Endothelial cell of umbilical vein (primary cell): ENCODE measurements at regions not wholly inside any gene's neighbourhood (a gene's known extent, or its start where the extent isn't known, plus 50 kb on each side); places are given as distances from the start of the nearest gene placed in this dataset.

Source experiments
- BruUV-seq: library from RNA; stranded (reverse); fragments of 400-500 nt; replicated peaks from 2 replicates; lab custom pipeline; 2021; lab: Mats Ljungman, UMichigan
- CTCF ChIA-PET: fragments of 300-600, 350-600 bp; sonication (Branson Sonifier 250); formaldehyde crosslinking; loops from one replicate; lab custom pipeline; 2021; ENCODE audit warnings: antibody characterized with exemption, inconsistent platforms; lab: Charles Lee
- POLR2A ChIA-PET: fragments of 300-600, 350-600 bp; sonication (Branson Sonifier 250); formaldehyde crosslinking; loops from one replicate; lab custom pipeline; 2021; ENCODE audit warnings: antibody characterized with exemption, inconsistent platforms; lab: Charles Lee
- DNase-seq: peaks from one replicate; pipeline ENCODE4 v3.0.0-alpha.2; 2011; ENCODE audit warnings: low read depth, low spot score
- FAIRE-seq: peaks from 2 replicates; lab custom pipeline; 2011; peaks lifted over from hg19 to GRCh38; lab: Jason Lieb, UNC
- H2AFZ ChIP-seq: 2 replicates; pipeline ENCODE4 v1.6.0; 2012; ENCODE audit warnings: low read depth, low read length, control low read depth, inconsistent platforms
- H3K27ac ChIP-seq: 2 replicates; pipeline ENCODE4 v1.5.1; 2011; ENCODE audit warnings: low read depth, mild to moderate bottlenecking, control low read depth, low read length, moderate library complexity; ENCODE audit not compliant: insufficient read depth
- H3K27me3 ChIP-seq, 2 experiments: 2 replicates each; pipeline versions ENCODE4 v1.6.0 to v1.6.1; 2011; ENCODE audit warnings: low read length in 2 of 2, mixed read lengths in 1 of 2; ENCODE audit not compliant: control insufficient read depth in 2 of 2, insufficient read depth in 2 of 2
- H3K36me3 ChIP-seq, 2 experiments: 2 replicates in 1 of 2; 3 replicates in 1 of 2; pipeline ENCODE4 v1.5.1; 2011; ENCODE audit warnings: low read length in 2 of 2, mild to moderate bottlenecking in 1 of 2, moderate library complexity in 1 of 2; ENCODE audit not compliant: control insufficient read depth in 2 of 2, insufficient read depth in 2 of 2; ENCODE audit errors: extremely low read depth in 1 of 2
- H3K4me1 ChIP-seq: 3 replicates; pipeline ENCODE4 v1.5.1; 2011; ENCODE audit warnings: mild to moderate bottlenecking, low read length; ENCODE audit not compliant: control insufficient read depth, insufficient read depth; ENCODE audit errors: extremely low read depth
- H3K4me2 ChIP-seq: 2 replicates; pipeline ENCODE4 v1.6.1; 2011; ENCODE audit warnings: low read length, control low read depth, mixed read lengths; ENCODE audit not compliant: insufficient read depth
- H3K4me3 ChIP-seq, 3 experiments: fragments of 200-600 bp in 1 of 3; sonication (generic), shearing (Covaris generic) in 1 of 3; replicated peaks in 1 of 3; 2 replicates each; pipeline ENCODE4 v1.5.1; 2011 to 2016; ENCODE audit warnings: control low read depth in 3 of 3, low read length in 3 of 3, mild to moderate bottlenecking in 2 of 3, inconsistent platforms in 1 of 3, low read depth in 1 of 3, moderate library complexity in 1 of 3; ENCODE audit not compliant: insufficient read depth in 1 of 3
- H3K79me2 ChIP-seq: 2 replicates; pipeline ENCODE4 v1.6.0; 2012; ENCODE audit warnings: low read length, inconsistent platforms; ENCODE audit not compliant: control insufficient read depth, insufficient read depth
- H3K9ac ChIP-seq: replicated peaks from 2 replicates; pipeline ENCODE3; 2011; ENCODE audit warnings: low read length, control low read depth; ENCODE audit not compliant: insufficient read depth; ENCODE audit errors: extremely low read depth
- H3K9me1 ChIP-seq: replicated peaks from 3 replicates; pipeline ENCODE4 v1.6.0; 2011; ENCODE audit warnings: mild to moderate bottlenecking, low read length; ENCODE audit not compliant: control insufficient read depth, insufficient read depth; ENCODE audit errors: extremely low read depth
- H3K9me3 ChIP-seq: replicated peaks from 2 replicates; pipeline ENCODE4 v1.5.1; 2012; ENCODE audit warnings: low read length, inconsistent platforms; ENCODE audit not compliant: control insufficient read depth, insufficient read depth
- H4K20me1 ChIP-seq: replicated peaks from 2 replicates; pipeline ENCODE3; 2011; ENCODE audit warnings: mild to moderate bottlenecking, low read length; ENCODE audit not compliant: control insufficient read depth, insufficient read depth; ENCODE audit errors: extremely low read depth
- CTCF ChIP-seq, 2 donors: IDR thresholded peaks; 1 replicate in 1 of 2; 2 replicates in 1 of 2; pipeline ENCODE4 v1.5.1; 2011; ENCODE audit warnings: low read length in 2 of 2, mild to moderate bottlenecking in 2 of 2, moderate library complexity in 2 of 2, control low read depth in 1 of 2, inconsistent platforms in 1 of 2, low read depth in 1 of 2; ENCODE audit not compliant: insufficient read depth in 1 of 2; ENCODE audit errors: extremely low read depth in 1 of 2
- EZH2 ChIP-seq: IDR thresholded peaks from 2 replicates; pipeline ENCODE4 v1.6.1; 2012; ENCODE audit warnings: borderline replicate concordance, low read depth, mild to moderate bottlenecking, moderate library complexity, low read length, inconsistent platforms; ENCODE audit not compliant: severe bottlenecking
- FOS ChIP-seq: IDR thresholded peaks from 2 replicates; pipeline ENCODE4 v1.6.1; 2011; ENCODE audit warnings: mild to moderate bottlenecking, low read length, moderate library complexity, borderline replicate concordance; ENCODE audit not compliant: insufficient read depth
- GATA2 ChIP-seq: IDR thresholded peaks from 2 replicates; pipeline ENCODE4 v1.7.0; 2011; ENCODE audit warnings: low read depth, mild to moderate bottlenecking, moderate library complexity, mixed read lengths, low read length; ENCODE audit not compliant: insufficient read length, insufficient read depth
- JUN ChIP-seq: IDR thresholded peaks from 2 replicates; pipeline ENCODE4 v1.6.1; 2011; ENCODE audit warnings: borderline replicate concordance, low read depth; ENCODE audit not compliant: insufficient read length, insufficient read depth
- MAX ChIP-seq: IDR thresholded peaks from 2 replicates; pipeline ENCODE4 v1.6.1; 2011; ENCODE audit not compliant: insufficient read depth, insufficient read length
- MYC ChIP-seq: IDR thresholded peaks from one replicate; pipeline ENCODE4 v1.6.1; 2011; ENCODE audit warnings: mild to moderate bottlenecking, low read depth, low read length
- POLR2A ChIP-seq: IDR thresholded peaks from 2 replicates; pipeline ENCODE4 v1.6.1; 2012; ENCODE audit warnings: low read depth, mild to moderate bottlenecking, control low read depth, low read length
- POLR2AphosphoS5 ChIP-seq: IDR thresholded peaks from 2 replicates; pipeline ENCODE4 v1.6.1; 2012; ENCODE audit warnings: low read depth, mild to moderate bottlenecking, control low read depth, low read length, moderate library complexity; ENCODE audit not compliant: insufficient read depth
- dilution Hi-C: fragments of 300-500 bp; cut with MboI; formaldehyde crosslinking; loops from one replicate; pipeline ENCODE4 v1.15.0; 2019; ENCODE audit warnings: low sequenced_read_pairs; ENCODE audit not compliant: extremely low pct_ligation_motif_present
- intact Hi-C: fragments of 100-400 bp; cut with micrococcal nuclease; formaldehyde crosslinking; loops from one replicate; pipeline ENCODE4 v1.10.0; 2022

GRCh38 chr6:16049168-16049567 lies 79.7 kb upstream of the MYLIP start:
- DNase-seq, result no peak
- BruUV-seq, result no TSS peak
- Histone ChIP-seq H3K36me3 (no peaks in the 10 kb centered on the region), H3K4me1 (no peaks in the 10 kb centered on the region), H4K20me1 (no peaks in the 10 kb centered on the region), H3K4me3 (no peak overlapping the region), H3K27ac (no peak overlapping the region), H2AFZ (no peak overlapping the region), H3K79me2 (no peaks in the 10 kb centered on the region), H3K9me3 (no peaks in the 10 kb centered on the region), H3K4me2 (no peak overlapping the region), H3K9me1 (no peaks in the 10 kb centered on the region), H3K27me3 (no peaks in the 10 kb centered on the region), H3K9ac (no peak overlapping the region)
- POLR2A ChIA-PET, result no interaction called here
- dilution Hi-C loops, result no loop called here
- no peak for FAIRE-seq
- CTCF ChIA-PET, result interaction anchor here (0.6 to 0.7 kb wide), 2 partner anchors 8 to 10 kb away, joined by 3 read pairs; no protein-coding TSS in a partner anchor
- intact Hi-C loops, result no loop called here
- TF ChIP-seq CTCF (IDR thresholded peaks at IDR 0.05; ENCODE audit: extremely low read depth in 1 of 2, insufficient read depth in 1 of 2, low read depth in 1 of 2, low read length in 2 of 2) (no peak), MAX (no peak), EZH2 (no peak), JUN (no peak), POLR2AphosphoS5 (no peak), MYC (no peak), FOS (no peak), GATA2 (no peak), POLR2A (no peak)
